GM12878 (cell line): ENCODE measurements at regions not wholly inside any gene's neighbourhood (a gene's known extent, or its start where the extent isn't known, plus 50 kb on each side); places are given as distances from the start of the nearest gene placed in this dataset.

Experiments
- ATAC-seq: fragments of 200-7000 bp; cut with Tn5 transposase; 3 replicates; pipeline ENCODE4 v1.9.1; 2020; ENCODE audit warnings: mild to moderate bottlenecking, moderate library complexity
- BruUV-seq: library from RNA; stranded (reverse); fragments of 400-500 nt; replicated peaks from 2 replicates; lab custom pipeline; 2021; lab: Mats Ljungman, UMichigan
- CTCF ChIA-PET: fragments of 300-600 bp; sonication (Branson Sonifier 250); formaldehyde crosslinking; extraction: SDS; loops from one replicate; lab custom pipeline; 2021; ENCODE audit warnings: inconsistent platforms; lab: Yijun Ruan, JAX
- POLR2A ChIA-PET: fragments of 350-600 bp; formaldehyde crosslinking; extraction: SDS; loops from one replicate; lab custom pipeline; 2021; ENCODE audit warnings: inconsistent platforms; lab: Charles Lee
- RAD21 ChIA-PET: fragments of 300-600 bp; sonication (Branson Sonifier 250); formaldehyde crosslinking; loops from one replicate; lab custom pipeline; 2023; ENCODE audit warnings: antibody characterized with exemption; ENCODE audit not compliant: unreplicated experiment; lab: Charles Lee
- SMC1A ChIA-PET: fragments of 300-600 bp; sonication (Branson Sonifier 250); formaldehyde crosslinking; loops from one replicate; lab custom pipeline; 2023; ENCODE audit not compliant: unreplicated experiment, uncharacterized antibody; lab: Charles Lee
- DNase-seq: peaks from one replicate; pipeline ENCODE4 v3.0.0-alpha.2; 2011; ENCODE audit warnings: low read depth, low spot score
- FAIRE-seq: peaks from 3 replicates; lab custom pipeline; 2011; peaks lifted over from hg19 to GRCh38; lab: Jason Lieb, UNC
- H2AFZ ChIP-seq: 2 replicates; pipeline ENCODE4 v1.6.0; 2011; ENCODE audit warnings: low read depth, low read length, control low read depth; ENCODE audit not compliant: control insufficient read depth
- H3K27ac ChIP-seq: 2 replicates; pipeline ENCODE4 v1.5.1; 2011; ENCODE audit warnings: control low read depth; ENCODE audit not compliant: control insufficient read depth, insufficient read depth
- H3K27me3 ChIP-seq, 2 experiments: replicated peaks in 1 of 2; 2 replicates each; pipeline versions ENCODE4 v1.6.0 to v1.6.1; 2011; ENCODE audit warnings: low read length in 1 of 2; ENCODE audit not compliant: control insufficient read depth in 2 of 2, insufficient read depth in 2 of 2
- H3K36me3 ChIP-seq, 2 experiments: 2 replicates each; pipeline ENCODE4 v1.5.1; 2011; ENCODE audit warnings: low read length in 1 of 2; ENCODE audit not compliant: control insufficient read depth in 2 of 2, insufficient read depth in 2 of 2
- H3K4me1 ChIP-seq: 2 replicates; pipeline ENCODE4 v1.6.1; 2011; ENCODE audit warnings: mild to moderate bottlenecking, low read length, moderate library complexity, mixed read lengths; ENCODE audit not compliant: control insufficient read depth, insufficient read depth
- H3K4me2 ChIP-seq: 2 replicates; pipeline ENCODE4 v1.6.0; 2011; ENCODE audit warnings: control low read depth; ENCODE audit not compliant: control insufficient read depth, insufficient read depth
- H3K4me3 ChIP-seq: fragments of 200-600 bp; sonication (generic); 2 replicates; pipeline ENCODE4 v1.5.1; 2016
- H3K79me2 ChIP-seq: 2 replicates; pipeline ENCODE4 v1.6.0; 2011; ENCODE audit warnings: low read length; ENCODE audit not compliant: control insufficient read depth, insufficient read depth
- H3K9ac ChIP-seq: 2 replicates; pipeline ENCODE4 v1.8.0; 2011; ENCODE audit warnings: low read length, control low read depth, mixed read lengths; ENCODE audit not compliant: control insufficient read depth, insufficient read depth
- H3K9me3 ChIP-seq: replicated peaks from 3 replicates; pipeline ENCODE4 v1.5.1; 2011; ENCODE audit warnings: mild to moderate bottlenecking, low read length; ENCODE audit not compliant: control insufficient read depth, insufficient read depth
- H4K20me1 ChIP-seq: 2 replicates; pipeline ENCODE4 v1.6.0; 2011; ENCODE audit not compliant: control insufficient read depth, insufficient read depth
- BCLAF1 ChIP-seq: fragments of 450-650 bp; IDR thresholded peaks from 2 replicates; pipeline ENCODE4 v1.6.1; 2017; ENCODE audit warnings: antibody characterized with exemption, mild to moderate bottlenecking, moderate library complexity
- BRCA1 ChIP-seq: IDR thresholded peaks from 2 replicates; pipeline ENCODE4 v1.6.1; 2011; ENCODE audit warnings: low read depth, low read length, improper control_type of control experiment
- MTA2 ChIP-seq: fragments of 450-650 bp; IDR thresholded peaks from 2 replicates; pipeline ENCODE4 v1.6.1; 2016; ENCODE audit warnings: low read depth, mild to moderate bottlenecking, moderate library complexity
- NR2C1 ChIP-seq: fragments of 450-650 bp; IDR thresholded peaks from 2 replicates; pipeline ENCODE4 v1.6.1; 2017; ENCODE audit warnings: antibody characterized with exemption, mild to moderate bottlenecking, moderate library complexity
- PAX5 ChIP-seq: IDR thresholded peaks from 2 replicates; pipeline ENCODE4 v1.6.1; 2011; ENCODE audit warnings: low read depth, low read length, borderline replicate concordance
- RUNX3 ChIP-seq: IDR thresholded peaks from 2 replicates; pipeline ENCODE4 v1.6.1; 2012; ENCODE audit warnings: low read length, inconsistent platforms
- SMAD5 ChIP-seq: IDR thresholded peaks from 2 replicates; pipeline ENCODE4 v1.6.1; 2016; ENCODE audit warnings: antibody characterized with exemption, low read depth
- ZBTB11 ChIP-seq: fragments of 450-650 bp; formaldehyde crosslinking; IDR thresholded peaks from 2 replicates; pipeline ENCODE4 v1.5.0; 2022; ENCODE audit warnings: mild to moderate bottlenecking, missing genetic modification characterization
- ZNF622 ChIP-seq: fragments of 450-650 bp; IDR thresholded peaks from 2 replicates; pipeline ENCODE4 v1.6.1; 2017; ENCODE audit warnings: mild to moderate bottlenecking, inconsistent platforms
- WGBS: methylation state at CpG from one replicate; pipeline ENCODE4 v1.1.6; 2016; ENCODE audit warnings: low lambda C conversion rate; ENCODE audit not compliant: insufficient replicate concordance, insufficient coverage; ENCODE audit errors: missing lambda C conversion rate; 5-methylcytosine and 5-hydroxymethylcytosine counted together
- in situ Hi-C: fragments of 300-500 bp; cut with MboI; formaldehyde crosslinking; loops from 9 replicates; pipeline ENCODE4 v1.14.3; 2018; ENCODE audit warnings: mixed read lengths
- intact Hi-C: fragments of 100-400 bp; cut with micrococcal nuclease; formaldehyde crosslinking; loops from one replicate; pipeline ENCODE4 v1.14.2; 2022; ENCODE audit not compliant: unreplicated experiment
- TF ChIP-seq, protein P1 (sequence below): fragments of 450-650 bp; IDR thresholded peaks from 2 replicates; pipeline ENCODE4 v1.6.1; 2017; ENCODE audit warnings: mild to moderate bottlenecking, low read depth, inconsistent platforms; ENCODE audit not compliant: poor library complexity, severe bottlenecking

GRCh38 chr5:77568555-77568954, 70.0 kb downstream of the OTP start (continued):
- TF ChIP-seq BCLAF1 (no peak), ZBTB11 (no peak), MTA2 (no peak), NR2C1 (no peak), PAX5 (no peak), BRCA1 (no peak)
- TF ChIP-seq, all 136 proteins: peak for 0

DNA sequence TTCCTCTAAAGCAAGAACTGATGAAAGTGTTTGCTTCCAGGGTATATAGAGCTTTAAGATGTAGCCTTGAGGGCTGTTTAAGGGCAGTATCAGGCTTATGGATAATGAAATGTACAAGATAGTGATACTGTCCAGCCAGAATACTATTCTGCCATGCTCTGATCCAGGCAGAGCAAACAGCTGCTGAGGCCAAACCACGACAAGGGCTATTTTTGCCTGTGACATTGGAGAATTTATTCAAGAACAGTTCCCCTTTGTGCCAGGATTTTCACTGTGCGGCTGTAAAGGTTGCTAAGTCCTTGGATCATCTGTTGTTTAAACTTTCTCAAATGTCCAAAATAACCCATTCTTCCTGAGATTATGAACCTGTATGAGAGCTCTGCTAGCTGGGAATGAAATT, 70.4 kb downstream of the OTP start:
- Histone ChIP-seq H3K27ac (no peak overlapping the region), H3K4me2 (no peak overlapping the region), H3K9ac (no peak overlapping the region), H3K27me3 (no peaks in the 10 kb centered on the region), H2AFZ (no peak overlapping the region), H3K79me2 (no peaks in the 10 kb centered on the region), H3K4me1 (no peaks in the 10 kb centered on the region), H3K4me3 (no peak overlapping the region), H3K9me3 (no peaks in the 10 kb centered on the region), H4K20me1 (no peaks in the 10 kb centered on the region), H3K36me3 (no peaks in the 10 kb centered on the region)
- RAD21 ChIA-PET = no interaction called here
- no peak for ATAC-seq
- no TSS peak for BruUV-seq
- in situ Hi-C loops (no loop called here), intact Hi-C loops (no loop called here)
- CTCF ChIA-PET = interaction anchor here (1.4 kb wide), 1 partner anchor 21 kb away, joined by 3 read pairs; no protein-coding TSS in a partner anchor
- 43% methylated on average over 2 of the region's 2 CpGs for WGBS
- DNase-seq = no peak
- TF ChIP-seq ZNF622 (no peak), RUNX3 (no peak), SMAD5 (no peak)
- TF ChIP-seq, protein P1, sequence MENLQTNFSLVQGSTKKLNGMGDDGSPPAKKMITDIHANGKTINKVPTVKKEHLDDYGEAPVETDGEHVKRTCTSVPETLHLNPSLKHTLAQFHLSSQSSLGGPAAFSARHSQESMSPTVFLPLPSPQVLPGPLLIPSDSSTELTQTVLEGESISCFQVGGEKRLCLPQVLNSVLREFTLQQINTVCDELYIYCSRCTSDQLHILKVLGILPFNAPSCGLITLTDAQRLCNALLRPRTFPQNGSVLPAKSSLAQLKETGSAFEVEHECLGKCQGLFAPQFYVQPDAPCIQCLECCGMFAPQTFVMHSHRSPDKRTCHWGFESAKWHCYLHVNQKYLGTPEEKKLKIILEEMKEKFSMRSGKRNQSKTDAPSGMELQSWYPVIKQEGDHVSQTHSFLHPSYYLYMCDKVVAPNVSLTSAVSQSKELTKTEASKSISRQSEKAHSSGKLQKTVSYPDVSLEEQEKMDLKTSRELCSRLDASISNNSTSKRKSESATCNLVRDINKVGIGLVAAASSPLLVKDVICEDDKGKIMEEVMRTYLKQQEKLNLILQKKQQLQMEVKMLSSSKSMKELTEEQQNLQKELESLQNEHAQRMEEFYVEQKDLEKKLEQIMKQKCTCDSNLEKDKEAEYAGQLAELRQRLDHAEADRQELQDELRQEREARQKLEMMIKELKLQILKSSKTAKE = no peak
- POLR2A ChIA-PET = interaction anchor here (0.6 to 0.9 kb wide), 2 partner anchors 61 to 209 kb away, joined by 3 to 4 read pairs; no protein-coding TSS in a partner anchor
- SMC1A ChIA-PET = interaction anchor here (0.6 to 1.0 kb wide), 2 partner anchors 94 to 704 kb away, joined by 3 to 6 read pairs; no protein-coding TSS in a partner anchor
- FAIRE-seq = no peak
